HS-27A (cell line): ENCODE measurements at regions not wholly inside any gene's neighbourhood (a gene's known extent, or its start where the extent isn't known, plus 50 kb on each side); places are given as distances from the start of the nearest gene placed in this dataset.

Experiments
- DNase-seq: peaks from one replicate; pipeline ENCODE4 v3.0.0-alpha.2; 2012; ENCODE audit warnings: low read depth, missing footprints

GRCh38 chr6:44062771-44063560 is 64.3 kb downstream of the MRPL14 start:
- DNase-seq = no peak

GRCh38 chr6:44062105-44062770 is 65.0 kb downstream of the MRPL14 start:
- no peak for DNase-seq

GRCh38 chr6:44061375-44062104 is 65.7 kb downstream of the MRPL14 start:
- DNase-seq = no peak

- no peak for DNase-seq
Measured at GRCh38 chr6:44060612-44061374, 66.5 kb downstream of the MRPL14 start.

GRCh38 chr6:44059359-44060346 is 67.6 kb downstream of the MRPL14 start:
- no peak for DNase-seq

GRCh38 chr6:44058617-44059358 is 68.5 kb downstream of the MRPL14 start:
- peak; percentile 95 for DNase-seq

- DNase-seq = no peak
Measured at GRCh38 chr6:44057931-44058616, 69.2 kb downstream of the MRPL14 start.

GRCh38 chr6:44057238-44057930 is 69.9 kb downstream of the MRPL14 start:
- no peak for DNase-seq

GRCh38 chr6:44056392-44057237 is 70.6 kb downstream of the MRPL14 start:
- DNase-seq = no peak

GRCh38 chr6:44054721-44055559 is 72.3 kb downstream of the MRPL14 start:
- no peak for DNase-seq

- no peak for DNase-seq
Measured at GRCh38 chr6:44053760-44054556, 73.3 kb downstream of the MRPL14 start.

- no peak for DNase-seq
Measured at GRCh38 chr6:44053106-44053756, 74.0 kb downstream of the MRPL14 start.

GRCh38 chr6:44052419-44053023 is 74.7 kb downstream of the MRPL14 start:
- DNase-seq = no peak

- no peak for DNase-seq
Measured at GRCh38 chr6:44051515-44051914, 75.7 kb downstream of the MRPL14 start.

- DNase-seq = no peak
Measured at GRCh38 chr6:44050872-44051505, 76.3 kb downstream of the MRPL14 start.
